ENCODE measurements at regions not wholly inside any gene's neighbourhood (a gene's known extent, or its start where the extent isn't known, plus 50 kb on each side); places are given as distances from the start of the nearest gene placed in this dataset.

- H3K4me1 ChIP-seq = peaks cover 0 to 8% (median 0%) of the 10 kb centered on the region in 3 donors
- intact Hi-C loops (cut with DNase I) = no loop called here
- TF ChIP-seq CTCF (IDR thresholded peaks at IDR 0.05) (no peak), POLR2A (IDR thresholded peaks at IDR 0.05) (no peak)
- H3K9me3 ChIP-seq = no peaks in the 10 kb centered on the region
- no peak overlapping the region for H3K27ac ChIP-seq
- no peaks in the 10 kb centered on the region for H3K36me3 ChIP-seq
- DNase-seq = no peak
- no peak overlapping the region for H3K4me3 ChIP-seq
- WGBS, 2 donors = 78 to 100% methylated on average over 1 of the region's 1 CpG
- no peaks in the 10 kb centered on the region for H3K27me3 ChIP-seq
Observed at GRCh38 chr12:107464644-107465043, 221.0 kb upstream of the PWP1 start.

DNA sequence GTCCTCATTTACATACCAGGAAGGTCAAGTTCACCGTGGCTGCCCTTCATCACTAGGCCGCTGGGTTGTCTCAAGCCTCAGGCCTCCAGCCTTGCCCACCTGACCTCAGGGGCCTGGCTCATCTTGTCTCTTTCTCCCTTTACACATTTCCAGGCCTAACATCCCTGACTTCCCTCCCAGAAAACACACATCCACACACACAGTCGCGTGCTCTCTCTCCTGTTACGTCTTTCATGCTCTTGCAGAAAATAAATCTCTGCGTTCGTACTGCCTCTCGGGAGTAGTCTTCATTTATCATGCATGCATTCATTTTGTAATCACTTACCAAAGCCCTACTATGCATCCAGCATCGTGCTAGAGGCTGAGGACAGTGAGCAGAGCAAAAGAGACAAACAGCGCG lies 220.0 kb upstream of the PWP1 start:
- WGBS, 2 donors = 89 to 90% methylated on average over 11 of the region's 11 CpGs
- no peak for TF ChIP-seq CTCF (IDR thresholded peaks at IDR 0.05)
- TF ChIP-seq POLR2A (IDR thresholded peaks at IDR 0.05) = no peak
- intact Hi-C loops (cut with DNase I) = no loop called here

DNA sequence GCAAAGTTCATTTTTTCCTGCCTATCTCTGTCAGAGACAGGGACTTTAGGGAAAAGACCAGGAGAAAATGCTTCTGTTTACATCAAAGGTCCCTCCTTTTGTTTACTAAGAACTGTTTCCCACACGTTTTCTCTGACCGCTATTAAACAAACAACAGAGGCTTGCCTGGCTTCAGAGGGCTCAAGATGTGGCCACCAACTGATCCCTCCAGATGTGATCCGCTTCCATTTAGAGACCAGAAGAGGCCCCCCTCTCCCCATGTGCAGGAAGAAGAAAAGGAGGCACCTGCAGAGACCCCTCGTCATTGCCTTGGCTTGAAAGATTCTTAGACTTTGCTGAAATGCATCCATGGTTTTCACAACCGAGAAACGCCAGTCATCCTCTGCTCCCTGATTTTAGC lies 217.9 kb upstream of the PWP1 start:
- H3K4me1 ChIP-seq = no peaks in the 10 kb centered on the region
- H3K27ac ChIP-seq = no peak overlapping the region
- no peak for DNase-seq
- H3K4me3 ChIP-seq = no peak overlapping the region
- intact Hi-C loops (cut with DNase I) = no loop called here
- H3K36me3 ChIP-seq = no peaks in the 10 kb centered on the region
- WGBS, 2 donors = 54 to 68% methylated on average over 3 to 5 of the region's 6 CpGs
- TF ChIP-seq CTCF (IDR thresholded peaks at IDR 0.05) = no peak
- TF ChIP-seq POLR2A (IDR thresholded peaks at IDR 0.05) = no peak
- H3K9me3 ChIP-seq = no peaks in the 10 kb centered on the region
- H3K27me3 ChIP-seq = no peaks in the 10 kb centered on the region

More for the DNA sequence above, 220.0 kb upstream of the PWP1 start:
- Histone ChIP-seq H3K27ac (no peak overlapping the region), H3K27me3 (no peaks in the 10 kb centered on the region), H3K9me3 (no peaks in the 10 kb centered on the region), H3K4me1 (peaks cover 0 to 8% (median 0%) of the 10 kb centered on the region in 3 donors), H3K4me3 (no peak overlapping the region), H3K36me3 (no peaks in the 10 kb centered on the region)
- no peak for DNase-seq

- DNase-seq = no peak
- WGBS, 2 donors = 23 to 46% methylated on average over 2 to 4 of the region's 4 CpGs
- TF ChIP-seq POLR2A (IDR thresholded peaks at IDR 0.05) = no peak
- TF ChIP-seq CTCF (IDR thresholded peaks at IDR 0.05) = no peak
- no peaks in the 10 kb centered on the region for H3K9me3 ChIP-seq
- no peaks in the 10 kb centered on the region for H3K36me3 ChIP-seq
- no peaks in the 10 kb centered on the region for H3K27me3 ChIP-seq
- intact Hi-C loops (cut with DNase I) = no loop called here
- H3K27ac ChIP-seq = no peak overlapping the region
- H3K4me3 ChIP-seq = no peak overlapping the region
- no peaks in the 10 kb centered on the region for H3K4me1 ChIP-seq
Observed at GRCh38 chr12:107468182-107468581, 217.4 kb upstream of the PWP1 start.

GRCh38 chr12:107469011-107469410 lies 216.6 kb upstream of the PWP1 start:
- Histone ChIP-seq H3K27ac (no peak overlapping the region), H3K36me3 (no peaks in the 10 kb centered on the region), H3K9me3 (no peaks in the 10 kb centered on the region), H3K4me1 (peaks cover 0 to 3% (median 0%) of the 10 kb centered on the region in 3 donors), H3K27me3 (no peaks in the 10 kb centered on the region), H3K4me3 (no peak overlapping the region)
- intact Hi-C loops (cut with DNase I) = no loop called here
- no peak for TF ChIP-seq CTCF (IDR thresholded peaks at IDR 0.05)
- no peak for DNase-seq
- WGBS, 2 donors = 43 to 50% methylated on average over 1 to 2 of the region's 4 CpGs

Data from esophagus squamous epithelium (tissue), 5 donors.